Prostate gland (tissue), 2 donors: ENCODE measurements at regions not wholly inside any gene's neighbourhood (a gene's known extent, or its start where the extent isn't known, plus 50 kb on each side); places are given as distances from the start of the nearest gene placed in this dataset.

ENCODE experiments used
- CTCF ChIP-seq, 4 experiments: fragments of 200-600 bp in 2 of 4; fragments of 450-650 bp in 2 of 4; sonication (generic) in 2 of 4; IDR thresholded peaks; 1 replicate in 3 of 4; 2 replicates in 1 of 4; pipeline ENCODE4 v1.5.1; 2016 to 2019; ENCODE audit warnings: antibody characterized with exemption in 4 of 4, mild to moderate bottlenecking in 2 of 4, moderate library complexity in 2 of 4
- POLR2A ChIP-seq: fragments of 450-650 bp; IDR thresholded peaks from one replicate; pipeline ENCODE4 v1.6.1; 2016; ENCODE audit warnings: antibody characterized with exemption, mild to moderate bottlenecking

GRCh38 chr3:104069114-104069513 lies 1297.6 kb upstream of the ALCAM start:
- no peak for TF ChIP-seq CTCF (IDR thresholded peaks at IDR 0.05)
- TF ChIP-seq POLR2A = no peak
